PC-9 (cell line): ENCODE measurements at regions not wholly inside any gene's neighbourhood (a gene's known extent, or its start where the extent isn't known, plus 50 kb on each side); places are given as distances from the start of the nearest gene placed in this dataset.

Source experiments
- CTCF ChIP-seq: fragments of 200-600 bp; sonication (generic); conservative IDR thresholded peaks from 2 replicates; pipeline ENCODE4 v1.6.1; 2017; ENCODE audit warnings: mixed run types, antibody characterized with exemption, mild to moderate bottlenecking, moderate library complexity
- EZH2 ChIP-seq: fragments of 200-600 bp; sonication (generic); IDR thresholded peaks from 2 replicates; pipeline ENCODE4 v1.8.0; 2017; ENCODE audit warnings: antibody characterized with exemption, low read depth

GRCh38 chr14:46571970-46572369 lies 79.6 kb downstream of the RPL10L start:
- TF ChIP-seq CTCF = no peak
- TF ChIP-seq EZH2 = no peak
